HEK293T (cell line): ENCODE measurements at regions not wholly inside any gene's neighbourhood (a gene's known extent, or its start where the extent isn't known, plus 50 kb on each side); places are given as distances from the start of the nearest gene placed in this dataset.

Experiments
- BHLHE40 ChIP-seq: fragments of 450-650 bp; IDR thresholded peaks from 2 replicates; pipeline ENCODE4 v1.6.1; 2016; ENCODE audit warnings: mild to moderate bottlenecking, moderate library complexity, borderline replicate concordance
- CTBP1 ChIP-seq: fragments of 450-650 bp; IDR thresholded peaks from 2 replicates; pipeline ENCODE4 v1.6.1; 2016; ENCODE audit warnings: borderline replicate concordance
- ELF4 ChIP-seq: fragments of 450-650 bp; IDR thresholded peaks from 2 replicates; pipeline ENCODE4 v1.6.1; 2017; ENCODE audit warnings: antibody characterized with exemption
- FOXA1 ChIP-seq: fragments of 450-650 bp; IDR thresholded peaks from 2 replicates; pipeline ENCODE4 v1.6.1; 2016; ENCODE audit warnings: mild to moderate bottlenecking
- FOXK2 ChIP-seq: fragments of 450-650 bp; IDR thresholded peaks from 2 replicates; pipeline ENCODE4 v1.6.1; 2016; ENCODE audit warnings: mild to moderate bottlenecking
- FOXM1 ChIP-seq: fragments of 450-650 bp; IDR thresholded peaks from 2 replicates; pipeline ENCODE4 v1.6.1; 2017; ENCODE audit warnings: mild to moderate bottlenecking, borderline replicate concordance
- HDGF ChIP-seq: fragments of 450-650 bp; IDR thresholded peaks from 2 replicates; pipeline ENCODE4 v1.6.1; 2017; ENCODE audit warnings: antibody characterized with exemption, borderline replicate concordance
- L3MBTL2 ChIP-seq: fragments of 450-650 bp; conservative IDR thresholded peaks from 2 replicates; pipeline ENCODE4 v1.6.1; 2016; ENCODE audit warnings: mild to moderate bottlenecking
- SP1 ChIP-seq: fragments of 450-650 bp; IDR thresholded peaks from 2 replicates; pipeline ENCODE4 v1.6.1; 2017
- SUZ12 ChIP-seq: fragments of 450-650 bp; IDR thresholded peaks from 2 replicates; pipeline ENCODE4 v1.6.1; 2016; ENCODE audit warnings: mild to moderate bottlenecking
- TARDBP ChIP-seq: fragments of 450-650 bp; IDR thresholded peaks from 2 replicates; pipeline ENCODE4 v1.6.1; 2016
- ZNF384 ChIP-seq: fragments of 450-650 bp; IDR thresholded peaks from 2 replicates; pipeline ENCODE4 v1.6.1; 2016

DNA sequence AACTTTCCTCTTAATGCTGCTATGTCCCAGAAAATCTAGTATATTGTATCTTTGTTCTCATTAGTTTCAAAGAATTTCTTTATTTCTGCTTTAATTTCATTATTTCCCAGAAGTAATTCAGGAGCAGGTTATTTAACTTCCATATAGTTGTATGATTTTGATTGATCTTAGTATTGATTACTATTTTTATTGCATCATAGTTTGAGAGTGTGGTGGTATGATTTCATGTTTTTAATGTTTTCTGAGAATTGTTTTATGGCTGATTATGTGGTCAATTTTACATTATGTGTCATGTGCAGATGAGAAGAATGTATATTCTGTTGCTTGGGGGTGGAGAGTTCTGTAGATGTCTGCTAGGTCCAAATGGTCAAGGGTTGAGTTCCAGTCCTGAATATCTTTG is 425.6 kb upstream of the RORB start:
- TF ChIP-seq FOXK2, result no peak
- no peak for TF ChIP-seq BHLHE40
- no peak for TF ChIP-seq HDGF
- no peak for TF ChIP-seq ZNF384
- TF ChIP-seq L3MBTL2, result no peak
- no peak for TF ChIP-seq TARDBP
- TF ChIP-seq SP1, result no peak
- TF ChIP-seq FOXA1, result no peak
- TF ChIP-seq SUZ12, result no peak
- no peak for TF ChIP-seq FOXM1
- no peak for TF ChIP-seq ELF4
- no peak for TF ChIP-seq CTBP1
